ENCODE measurements at regions not wholly inside any gene's neighbourhood (a gene's known extent, or its start where the extent isn't known, plus 50 kb on each side); places are given as distances from the start of the nearest gene placed in this dataset.

GRCh38 chr6:21769968-21770367 lies 176.4 kb downstream of the SOX4 start:
- no peak for TF ChIP-seq CTCF (conservative IDR thresholded peaks at IDR 0.05; ENCODE audit: low read depth, low read length)
- H3K4me3 ChIP-seq (ENCODE audit: low read depth, low read length): no peak overlapping the region
- no peak for DNase-seq (ENCODE audit: low read depth)

- DNase-seq (ENCODE audit: low read depth): no peak
- no peak for TF ChIP-seq CTCF (conservative IDR thresholded peaks at IDR 0.05; ENCODE audit: low read depth, low read length)
- no peak overlapping the region for H3K4me3 ChIP-seq (ENCODE audit: low read depth, low read length)
Observed at GRCh38 chr6:21771626-21772320, 178.2 kb downstream of the SOX4 start.

GRCh38 chr6:21772477-21772876 lies 178.9 kb downstream of the SOX4 start:
- no peak for TF ChIP-seq CTCF (conservative IDR thresholded peaks at IDR 0.05; ENCODE audit: low read depth, low read length)

GRCh38 chr6:21772884-21773575 lies 179.5 kb downstream of the SOX4 start:
- no peak for TF ChIP-seq CTCF (conservative IDR thresholded peaks at IDR 0.05; ENCODE audit: low read depth, low read length)
- H3K4me3 ChIP-seq (ENCODE audit: low read depth, low read length): no peak overlapping the region
- no peak for DNase-seq (ENCODE audit: low read depth)

More at GRCh38 chr6:21772477-21772876, 178.9 kb downstream of the SOX4 start:
- H3K4me3 ChIP-seq (ENCODE audit: low read depth, low read length): no peak overlapping the region
- DNase-seq (ENCODE audit: low read depth): no peak

- DNase-seq (ENCODE audit: low read depth): no peak
- TF ChIP-seq CTCF (conservative IDR thresholded peaks at IDR 0.05; ENCODE audit: low read depth, low read length): no peak
- no peak overlapping the region for H3K4me3 ChIP-seq (ENCODE audit: low read depth, low read length)
Observed at GRCh38 chr6:21773576-21773968, 180.0 kb downstream of the SOX4 start.

GRCh38 chr6:21777846-21778245 lies 184.3 kb downstream of the SOX4 start:
- no peak for TF ChIP-seq CTCF (conservative IDR thresholded peaks at IDR 0.05; ENCODE audit: low read depth, low read length)
- no peak for DNase-seq (ENCODE audit: low read depth)
- no peak overlapping the region for H3K4me3 ChIP-seq (ENCODE audit: low read depth, low read length)

- no peak for DNase-seq (ENCODE audit: low read depth)
- no peak for TF ChIP-seq CTCF (conservative IDR thresholded peaks at IDR 0.05; ENCODE audit: low read depth, low read length)
- no peak overlapping the region for H3K4me3 ChIP-seq (ENCODE audit: low read depth, low read length)
Observed at GRCh38 chr6:21780141-21780540, 186.6 kb downstream of the SOX4 start.

Measured in choroid plexus epithelial cell (primary cell).